ENCODE measurements at regions not wholly inside any gene's neighbourhood (a gene's known extent, or its start where the extent isn't known, plus 50 kb on each side); places are given as distances from the start of the nearest gene placed in this dataset.

GRCh38 chr4:54384152-54384551, 155.1 kb downstream of the PDGFRA start:
- Mint-ChIP-seq H3K9me3 (ENCODE audit: unreplicated experiment) (peaks cover 3% of the 10 kb centered on the region), H3K27ac (ENCODE audit: unreplicated experiment) (no peak overlapping the region), H3K4me1 (ENCODE audit: low read depth, unreplicated experiment) (peaks cover 5% of the 10 kb centered on the region), H3K4me3 (ENCODE audit: unreplicated experiment) (no peak overlapping the region), H3K36me3 (ENCODE audit: unreplicated experiment) (no peaks in the 10 kb centered on the region), H3K27me3 (ENCODE audit: unreplicated experiment) (peaks cover 2% of the 10 kb centered on the region)
- no peak for DNase-seq
- TF ChIP-seq, protein P1, sequence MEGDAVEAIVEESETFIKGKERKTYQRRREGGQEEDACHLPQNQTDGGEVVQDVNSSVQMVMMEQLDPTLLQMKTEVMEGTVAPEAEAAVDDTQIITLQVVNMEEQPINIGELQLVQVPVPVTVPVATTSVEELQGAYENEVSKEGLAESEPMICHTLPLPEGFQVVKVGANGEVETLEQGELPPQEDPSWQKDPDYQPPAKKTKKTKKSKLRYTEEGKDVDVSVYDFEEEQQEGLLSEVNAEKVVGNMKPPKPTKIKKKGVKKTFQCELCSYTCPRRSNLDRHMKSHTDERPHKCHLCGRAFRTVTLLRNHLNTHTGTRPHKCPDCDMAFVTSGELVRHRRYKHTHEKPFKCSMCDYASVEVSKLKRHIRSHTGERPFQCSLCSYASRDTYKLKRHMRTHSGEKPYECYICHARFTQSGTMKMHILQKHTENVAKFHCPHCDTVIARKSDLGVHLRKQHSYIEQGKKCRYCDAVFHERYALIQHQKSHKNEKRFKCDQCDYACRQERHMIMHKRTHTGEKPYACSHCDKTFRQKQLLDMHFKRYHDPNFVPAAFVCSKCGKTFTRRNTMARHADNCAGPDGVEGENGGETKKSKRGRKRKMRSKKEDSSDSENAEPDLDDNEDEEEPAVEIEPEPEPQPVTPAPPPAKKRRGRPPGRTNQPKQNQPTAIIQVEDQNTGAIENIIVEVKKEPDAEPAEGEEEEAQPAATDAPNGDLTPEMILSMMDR (IDR thresholded peaks at IDR 0.05; ENCODE audit: partially characterized antibody, unreplicated experiment) = no peak

GRCh38 chr4:54384563-54384962, 155.5 kb downstream of the PDGFRA start:
- DNase-seq = no peak

GRCh38 chr4:54386042-54386669, 157.1 kb downstream of the PDGFRA start:
- Mint-ChIP-seq H3K36me3 (ENCODE audit: unreplicated experiment) (no peaks in the 10 kb centered on the region), H3K4me3 (ENCODE audit: unreplicated experiment) (no peak overlapping the region), H3K9me3 (ENCODE audit: unreplicated experiment) (peaks cover 3% of the 10 kb centered on the region), H3K27me3 (ENCODE audit: unreplicated experiment) (peaks cover 2% of the 10 kb centered on the region), H3K27ac (ENCODE audit: unreplicated experiment) (no peak overlapping the region), H3K4me1 (ENCODE audit: low read depth, unreplicated experiment) (peaks cover 10% of the 10 kb centered on the region)
- DNase-seq = no peak
- TF ChIP-seq, protein P1 (IDR thresholded peaks at IDR 0.05; ENCODE audit: partially characterized antibody, unreplicated experiment) = no peak

More at GRCh38 chr4:54384563-54384962, 155.5 kb downstream of the PDGFRA start:
- H3K4me3 Mint-ChIP-seq (ENCODE audit: unreplicated experiment) = no peak overlapping the region
- H3K27me3 Mint-ChIP-seq (ENCODE audit: unreplicated experiment) = peaks cover 2% of the 10 kb centered on the region
- no peak overlapping the region for H3K27ac Mint-ChIP-seq (ENCODE audit: unreplicated experiment)
- TF ChIP-seq, protein P1 (IDR thresholded peaks at IDR 0.05; ENCODE audit: partially characterized antibody, unreplicated experiment) = no peak
- peaks cover 3% of the 10 kb centered on the region for H3K9me3 Mint-ChIP-seq (ENCODE audit: unreplicated experiment)
- peaks cover 5% of the 10 kb centered on the region for H3K4me1 Mint-ChIP-seq (ENCODE audit: low read depth, unreplicated experiment)
- no peaks in the 10 kb centered on the region for H3K36me3 Mint-ChIP-seq (ENCODE audit: unreplicated experiment)

DNA sequence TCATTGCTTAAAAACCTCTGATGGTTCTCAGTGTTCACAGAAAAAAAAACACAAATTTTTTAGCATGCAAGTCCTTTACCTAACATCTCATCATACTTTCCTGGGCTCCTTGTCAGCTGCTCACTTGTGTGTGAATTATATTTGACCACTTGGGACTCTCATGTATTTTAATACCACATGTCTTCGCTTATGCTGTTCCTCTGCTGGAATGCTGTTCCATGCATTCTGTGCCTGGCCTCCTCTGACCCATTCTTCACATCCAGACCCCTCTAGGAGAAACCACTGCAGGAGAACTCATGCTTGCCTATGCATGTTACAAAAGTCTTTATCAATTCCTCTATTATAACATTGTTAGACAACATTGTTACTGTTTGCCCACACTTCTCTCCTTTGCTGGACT, 157.6 kb downstream of the PDGFRA start:
- Mint-ChIP-seq H3K27me3 (ENCODE audit: unreplicated experiment) (peaks cover 2% of the 10 kb centered on the region), H3K4me3 (ENCODE audit: unreplicated experiment) (no peak overlapping the region), H3K4me1 (ENCODE audit: low read depth, unreplicated experiment) (peaks cover 15% of the 10 kb centered on the region), H3K27ac (ENCODE audit: unreplicated experiment) (no peak overlapping the region), H3K9me3 (ENCODE audit: unreplicated experiment) (peaks cover 3% of the 10 kb centered on the region), H3K36me3 (ENCODE audit: unreplicated experiment) (peaks cover 4% of the 10 kb centered on the region)
- TF ChIP-seq, protein P1 (IDR thresholded peaks at IDR 0.05; ENCODE audit: partially characterized antibody, unreplicated experiment) = no peak
- no peak for DNase-seq

DNA sequence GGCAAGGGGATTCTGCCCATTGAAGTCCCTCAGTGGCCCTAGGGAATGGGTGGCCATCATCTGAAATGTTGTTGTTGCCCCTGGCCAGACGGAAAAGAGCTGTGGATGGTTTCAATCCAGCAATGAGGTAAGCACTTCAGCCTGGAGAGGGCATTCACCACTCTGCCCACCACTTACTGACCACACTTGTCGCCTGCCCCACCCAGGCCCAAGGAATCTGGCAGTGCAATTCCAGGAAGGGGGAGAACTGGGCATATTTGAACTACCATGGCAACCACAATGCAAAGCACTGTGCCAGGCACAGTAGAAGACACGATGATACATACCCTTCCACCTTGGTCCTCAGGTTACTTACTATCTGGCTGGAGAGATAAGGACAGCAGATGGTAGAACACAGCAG, 161.6 kb downstream of the PDGFRA start:
- Mint-ChIP-seq H3K27ac (ENCODE audit: unreplicated experiment) (peak overlapping the region; percentile 25), H3K36me3 (ENCODE audit: unreplicated experiment) (peaks cover 5% of the 10 kb centered on the region), H3K27me3 (ENCODE audit: unreplicated experiment) (no peaks in the 10 kb centered on the region), H3K9me3 (ENCODE audit: unreplicated experiment) (peaks cover 4% of the 10 kb centered on the region), H3K4me1 (ENCODE audit: low read depth, unreplicated experiment) (peaks cover 10% of the 10 kb centered on the region), H3K4me3 (ENCODE audit: unreplicated experiment) (no peak overlapping the region)
- no peak for DNase-seq
- TF ChIP-seq, protein P1 (IDR thresholded peaks at IDR 0.05; ENCODE audit: partially characterized antibody, unreplicated experiment) = no peak
